HG03280 (cell line): ENCODE measurements at regions not wholly inside any gene's neighbourhood (a gene's known extent, or its start where the extent isn't known, plus 50 kb on each side); places are given as distances from the start of the nearest gene placed in this dataset.
"Not testable (repeated sequence)": the region's sequence is repeated elsewhere in the genome, so short reads cannot be mapped to it uniquely, and the experiment has no call there.

ENCODE experiments used
- ATAC-seq: cut with Tn5 transposase; IDR thresholded peaks from one replicate; pipeline ENCODE4 v1.9.1; 2021; ENCODE audit warnings: mild to moderate bottlenecking, moderate library complexity; ENCODE audit not compliant: unreplicated experiment

DNA sequence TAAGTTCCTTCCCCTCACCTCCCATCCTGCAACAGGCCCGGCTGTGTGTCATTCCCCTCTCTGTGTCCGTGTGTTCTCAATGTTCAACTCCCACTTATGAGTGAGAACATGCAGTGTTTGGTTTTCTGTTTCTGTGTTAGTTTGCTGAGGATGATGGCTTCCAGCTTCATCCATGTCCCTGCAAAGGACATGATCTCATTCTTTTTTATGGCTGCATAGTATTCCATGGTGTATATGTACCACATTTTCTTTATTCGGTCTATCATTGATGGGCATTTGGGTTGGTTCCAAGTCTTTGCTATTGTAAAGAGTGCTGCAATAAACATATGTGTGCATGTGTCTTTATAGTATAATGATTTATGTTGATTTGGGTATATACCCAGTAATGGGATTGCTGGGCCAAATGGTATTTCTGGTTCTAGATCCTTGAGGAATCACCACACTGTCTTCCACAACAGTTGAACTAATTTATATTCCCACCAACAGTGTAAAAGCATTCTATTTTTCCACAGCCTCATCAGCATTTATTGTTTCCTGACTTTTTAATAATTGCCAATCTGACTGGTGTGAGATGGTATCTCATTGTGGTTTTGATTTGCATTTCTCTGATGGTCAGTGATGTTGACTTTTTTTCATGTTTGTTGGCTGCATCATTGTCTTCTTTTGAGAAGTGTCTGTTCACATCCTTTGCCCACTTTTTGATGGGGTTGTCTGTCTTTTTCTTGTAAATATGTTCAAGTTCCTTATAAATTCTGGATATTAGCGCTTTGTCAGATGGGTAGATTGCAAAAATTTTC lies 174.1 kb upstream of the PHACTR1 start:
- not testable (repeated sequence) for ATAC-seq

DNA sequence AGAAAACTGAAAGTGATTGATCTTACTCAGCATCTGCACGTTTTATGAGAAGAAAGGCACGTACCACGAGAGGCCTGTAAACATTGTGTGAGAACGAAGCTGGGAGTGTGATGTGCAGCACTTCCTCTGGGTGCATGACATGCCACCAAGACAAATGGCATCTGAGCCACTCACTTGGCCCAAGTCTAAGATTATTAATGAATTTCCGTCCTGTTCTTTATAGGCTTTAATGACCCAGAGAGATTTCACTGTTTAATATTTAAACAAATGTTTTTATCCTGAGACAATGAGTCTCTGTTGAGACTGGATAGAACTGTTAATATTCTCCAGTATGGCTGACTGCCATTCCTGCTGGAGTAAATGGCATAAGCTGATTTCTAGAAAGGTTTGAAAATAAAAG lies 172.6 kb upstream of the PHACTR1 start:
- ATAC-seq, result no peak

DNA sequence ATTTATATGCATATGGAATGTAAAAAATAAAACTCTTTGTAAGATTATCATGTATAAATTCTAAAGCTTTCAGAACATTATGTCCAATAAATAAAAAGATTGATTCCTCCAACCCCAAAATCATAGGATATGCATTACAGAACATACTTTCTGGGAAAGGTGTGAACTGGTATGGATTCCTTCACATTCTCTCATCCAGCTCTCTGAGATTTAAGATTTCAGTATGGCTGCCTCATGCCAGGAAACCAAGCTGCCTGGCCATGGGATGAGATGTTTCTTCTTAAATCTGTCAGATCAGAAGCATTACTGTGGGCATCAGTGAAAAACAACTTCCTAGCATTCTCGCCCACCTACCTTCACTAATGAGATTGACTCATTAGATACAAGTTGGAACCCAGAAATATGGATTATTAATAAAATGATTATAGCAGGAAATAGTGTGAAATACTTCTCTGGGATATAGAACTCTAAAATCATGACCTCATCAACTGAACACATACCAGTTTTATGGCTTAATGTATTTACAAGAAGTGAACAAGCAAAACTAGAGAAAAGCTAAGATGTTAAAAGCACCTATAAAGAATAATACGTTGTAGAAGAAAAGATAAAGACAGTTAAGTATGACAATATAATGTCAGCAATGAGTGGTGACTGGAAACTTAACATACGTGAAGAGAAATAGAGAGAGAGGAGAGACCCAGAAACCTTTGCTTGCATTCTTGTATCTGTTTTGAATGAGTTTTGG lies 171.6 kb upstream of the PHACTR1 start:
- ATAC-seq, result no peak

DNA sequence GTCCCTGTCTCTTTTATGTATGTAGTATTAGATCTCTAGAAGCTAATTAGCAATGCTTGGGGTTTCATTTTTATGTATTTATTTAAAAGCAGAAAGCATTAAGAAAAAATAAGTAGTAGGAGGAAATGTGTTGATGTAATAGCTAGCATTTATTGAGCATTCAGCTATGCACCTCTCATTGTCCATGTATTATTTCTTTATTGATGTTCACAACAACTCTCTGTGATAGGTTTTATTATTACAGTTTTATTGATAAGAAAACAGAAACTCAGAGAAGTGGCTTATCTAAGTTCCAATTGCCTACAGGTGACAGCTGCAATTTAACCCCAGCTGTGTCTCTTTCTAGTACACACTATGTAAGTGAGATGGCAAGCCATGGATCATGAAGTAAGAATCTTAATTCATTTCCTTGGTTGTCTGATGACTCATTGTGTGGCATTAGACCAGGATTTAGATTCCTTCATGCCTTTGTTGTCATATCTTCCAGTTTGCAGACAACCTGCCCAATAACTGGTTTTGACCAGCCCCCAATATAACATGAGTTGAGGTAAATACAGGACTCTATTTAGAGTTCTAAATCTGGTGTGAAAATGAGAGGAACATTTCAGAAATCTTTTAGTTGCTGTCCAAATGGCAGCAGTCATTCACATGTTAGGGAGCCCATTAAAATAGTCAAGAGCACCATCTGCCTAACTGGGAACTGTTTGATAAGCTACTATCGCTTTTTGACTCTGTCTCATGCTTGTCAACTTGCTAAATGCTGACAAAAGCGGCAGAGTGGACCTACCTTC lies 170.8 kb upstream of the PHACTR1 start:
- no peak for ATAC-seq

DNA sequence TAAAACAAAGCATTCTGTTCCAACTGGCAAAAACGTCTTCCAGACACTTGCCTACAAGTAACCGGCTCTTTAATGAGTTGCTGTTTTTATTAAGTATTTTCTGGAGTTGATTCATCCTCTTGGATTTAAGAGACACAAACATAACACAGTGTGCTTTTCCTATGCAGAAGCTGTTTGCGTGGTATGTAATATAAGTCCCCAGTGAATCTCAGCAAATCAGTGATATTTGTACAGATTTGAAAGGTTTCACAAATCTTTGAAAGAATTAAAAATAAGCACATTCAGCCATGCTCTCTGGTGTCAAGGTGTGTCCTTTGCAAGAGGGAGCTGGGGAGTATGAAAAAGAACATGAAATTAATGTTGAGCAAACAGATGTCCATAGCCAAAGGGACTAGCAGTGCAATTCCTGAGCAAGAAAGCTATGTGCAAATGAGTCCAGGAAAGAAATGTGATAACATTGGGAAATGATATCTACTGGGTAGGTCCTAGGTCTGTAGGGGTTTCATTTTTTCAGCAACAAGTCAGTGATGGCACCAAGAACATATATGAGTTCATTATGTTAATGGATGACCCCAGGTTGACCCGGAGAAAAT lies 170.1 kb upstream of the PHACTR1 start:
- no peak for ATAC-seq

DNA sequence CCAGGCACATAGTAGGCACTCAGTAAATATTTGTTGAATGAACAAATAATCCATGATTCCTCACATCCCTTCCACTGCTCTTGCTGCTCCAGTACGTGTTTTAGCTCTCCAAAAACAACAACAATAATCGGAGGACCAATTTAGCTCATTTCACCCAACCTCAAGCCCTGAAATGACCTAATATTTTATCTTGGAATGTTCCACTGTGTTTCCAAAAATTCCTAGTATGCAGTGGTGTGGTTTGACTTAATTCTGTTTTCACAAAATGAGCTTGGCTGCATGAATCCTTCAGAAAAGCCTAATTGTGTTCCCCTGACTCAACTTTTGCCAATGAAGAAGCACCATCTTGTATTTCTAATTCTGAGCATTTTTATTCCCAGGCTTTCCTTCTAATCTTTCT lies 168.0 kb upstream of the PHACTR1 start:
- ATAC-seq, result no peak

DNA sequence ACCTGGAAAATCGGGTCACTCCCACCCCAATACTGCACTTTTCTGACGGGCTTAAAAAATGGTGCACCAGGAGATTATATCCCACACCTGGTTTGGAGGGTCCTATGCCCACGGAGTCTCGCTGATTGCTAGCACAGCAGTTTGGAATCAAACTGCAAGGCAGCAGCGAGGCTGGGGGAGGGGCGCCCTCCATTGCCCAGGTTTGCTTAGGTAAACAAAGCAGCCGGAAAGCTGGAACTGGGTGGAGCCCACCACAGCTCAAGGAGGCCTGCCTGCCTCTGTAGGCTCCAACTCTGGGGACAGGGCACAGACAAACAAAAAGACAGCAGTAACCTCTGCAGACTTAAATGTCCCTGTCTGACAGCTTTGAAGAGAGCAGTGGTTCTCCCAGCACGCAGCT lies 167.1 kb upstream of the PHACTR1 start:
- ATAC-seq, result not testable (repeated sequence)

DNA sequence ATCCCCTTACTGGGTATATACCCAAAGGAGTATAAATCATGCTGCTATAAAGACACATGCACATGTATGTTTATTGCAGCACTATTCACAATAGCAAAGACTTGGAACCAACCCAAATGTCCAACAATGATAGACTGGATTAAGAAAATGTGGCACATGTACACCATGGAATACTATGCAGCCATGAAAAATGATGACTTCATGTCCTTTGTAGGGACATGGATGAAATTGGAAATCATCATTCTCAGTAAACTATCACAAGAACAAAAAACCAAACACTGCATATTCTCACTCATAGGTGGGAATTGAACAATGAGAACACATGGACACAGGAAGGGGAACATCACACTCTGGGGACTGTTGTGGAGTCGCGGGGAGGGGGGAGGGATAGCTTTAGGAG lies 161.7 kb upstream of the PHACTR1 start:
- ATAC-seq, result not testable (repeated sequence)

DNA sequence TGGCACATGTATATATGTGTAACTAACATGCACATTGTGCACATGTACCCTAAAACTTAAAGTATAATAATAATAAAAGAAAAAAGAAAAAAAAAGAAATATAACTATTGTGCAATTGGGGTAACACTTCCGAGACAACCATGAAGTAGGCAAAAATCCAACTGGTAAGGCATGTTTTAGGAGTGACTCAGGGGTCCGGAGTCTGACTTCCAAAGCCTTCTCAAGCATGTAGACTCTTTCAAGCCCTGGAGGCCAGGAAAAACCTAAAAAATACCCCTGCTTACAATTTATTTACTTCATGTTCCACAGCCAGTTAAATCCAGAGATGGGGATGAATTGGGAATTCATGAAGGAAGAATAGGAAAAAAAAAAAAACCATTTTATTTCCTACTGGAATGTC lies 161.3 kb upstream of the PHACTR1 start:
- no peak for ATAC-seq

DNA sequence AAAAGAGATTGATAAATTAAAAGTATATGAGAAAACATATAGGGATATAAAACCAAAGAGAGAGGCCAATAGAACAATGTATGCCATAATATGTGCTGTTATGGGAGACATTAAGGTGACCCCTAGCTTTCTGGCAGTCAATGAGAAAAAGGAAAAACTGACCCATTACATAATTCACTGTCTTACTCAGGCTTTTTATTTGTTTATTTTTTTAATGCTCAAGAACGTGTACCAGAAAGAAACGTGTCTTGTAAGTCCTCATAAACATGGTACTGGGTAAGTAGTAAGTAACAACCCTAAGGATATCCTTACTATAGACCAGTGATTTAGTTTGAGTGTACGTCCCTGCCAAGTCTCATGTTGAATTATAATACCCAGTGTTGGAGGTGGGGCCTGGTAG lies 160.8 kb upstream of the PHACTR1 start:
- no peak for ATAC-seq

DNA sequence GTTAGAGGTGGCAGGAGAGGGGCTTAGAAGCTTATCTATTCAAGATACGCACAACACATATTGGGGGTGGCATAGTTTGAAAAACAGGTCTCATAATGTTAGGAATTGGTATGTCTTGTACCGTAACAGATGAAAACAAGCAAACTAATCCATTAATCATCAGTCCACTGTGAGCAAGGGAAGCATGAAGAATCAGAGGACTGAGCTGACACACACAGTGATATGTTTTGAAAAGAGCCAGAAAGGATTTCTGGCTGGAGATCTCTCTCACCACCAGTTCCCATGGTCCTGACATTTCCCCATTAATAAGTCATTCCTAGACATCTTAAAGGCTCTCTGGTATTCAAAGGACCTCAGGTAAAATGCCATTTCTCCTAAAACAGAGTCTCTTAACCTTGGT lies 158.8 kb upstream of the PHACTR1 start:
- ATAC-seq, result no peak

DNA sequence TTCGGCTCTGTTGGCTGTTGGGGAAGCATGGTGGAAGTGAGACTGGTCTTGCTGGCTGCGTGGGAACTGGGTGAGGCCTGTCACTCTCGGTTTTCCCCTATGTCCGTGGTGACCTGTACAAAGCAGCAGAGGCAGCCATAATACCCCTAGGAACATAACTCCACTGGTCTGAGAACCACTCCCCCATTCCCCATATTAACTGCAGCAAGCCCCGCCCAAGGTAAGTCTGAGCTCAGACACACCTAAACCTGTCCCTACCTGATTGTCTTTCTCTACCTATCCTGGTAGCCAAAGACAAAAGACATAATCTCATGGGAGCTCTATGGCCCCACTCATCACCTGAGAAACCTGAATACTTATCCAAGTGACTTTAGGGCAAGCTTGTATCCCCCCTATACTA lies 156.3 kb upstream of the PHACTR1 start:
- ATAC-seq, result no peak

DNA sequence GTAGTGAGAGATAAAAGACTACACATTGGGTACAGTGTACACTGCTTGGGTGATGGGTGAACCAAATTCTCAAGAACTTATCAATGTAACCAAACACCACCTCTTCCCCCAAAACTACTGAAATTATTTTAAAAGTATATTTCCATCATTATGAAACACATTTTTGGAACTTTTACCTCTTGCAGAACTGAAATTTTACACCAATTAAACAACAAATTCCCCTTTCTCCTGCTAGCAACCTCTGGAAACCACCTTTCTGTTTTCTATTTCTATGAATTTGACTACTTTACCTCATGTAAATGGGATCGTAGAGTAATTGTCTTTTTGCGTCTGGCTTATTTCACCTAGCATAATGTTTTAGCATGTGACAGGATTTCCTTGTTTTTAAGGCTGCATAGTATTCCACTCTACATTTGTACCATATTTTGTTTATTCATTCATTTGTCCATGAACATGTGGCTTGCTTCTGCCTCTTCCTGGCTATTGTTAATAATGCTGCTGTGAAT lies 149.9 kb upstream of the PHACTR1 start:
- no peak for ATAC-seq

DNA sequence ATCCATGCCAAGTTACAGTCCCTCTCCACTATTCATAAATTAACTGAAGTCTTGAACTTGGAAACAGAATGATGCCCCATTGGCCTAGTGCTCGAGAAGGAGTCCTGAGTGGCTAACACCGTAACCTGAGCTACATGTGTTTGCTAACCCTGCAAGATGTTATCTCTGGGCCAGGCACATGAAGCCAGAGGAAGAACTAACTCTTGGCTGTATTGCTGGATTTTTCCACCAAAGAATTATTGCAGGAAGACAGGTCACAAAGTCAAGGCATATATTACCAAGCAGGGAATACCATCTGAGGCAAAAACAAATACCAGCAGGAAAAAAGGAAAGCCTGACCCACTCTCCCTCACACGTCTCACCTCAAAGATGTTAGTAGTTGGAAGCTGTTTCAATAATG lies 148.9 kb upstream of the PHACTR1 start:
- ATAC-seq, result no peak

DNA sequence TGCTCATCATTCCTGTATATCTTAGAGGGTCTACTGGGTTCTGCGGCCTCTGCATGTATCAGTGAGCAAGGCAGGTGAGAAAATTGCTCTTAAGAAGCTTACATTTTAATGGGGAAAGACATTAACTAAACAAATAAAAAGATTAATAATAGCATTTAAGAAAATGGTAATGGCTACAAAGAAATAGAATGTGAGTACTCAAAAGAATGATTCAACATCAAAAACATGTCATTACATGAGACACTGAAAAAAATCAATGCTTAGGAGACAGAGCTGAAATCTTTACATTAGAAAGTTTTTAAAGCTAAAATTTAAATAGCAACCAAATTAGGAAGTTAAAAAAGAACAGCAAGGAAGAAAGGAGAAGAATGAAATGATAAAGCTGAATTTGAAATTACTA lies 146.9 kb upstream of the PHACTR1 start:
- ATAC-seq, result no peak

DNA sequence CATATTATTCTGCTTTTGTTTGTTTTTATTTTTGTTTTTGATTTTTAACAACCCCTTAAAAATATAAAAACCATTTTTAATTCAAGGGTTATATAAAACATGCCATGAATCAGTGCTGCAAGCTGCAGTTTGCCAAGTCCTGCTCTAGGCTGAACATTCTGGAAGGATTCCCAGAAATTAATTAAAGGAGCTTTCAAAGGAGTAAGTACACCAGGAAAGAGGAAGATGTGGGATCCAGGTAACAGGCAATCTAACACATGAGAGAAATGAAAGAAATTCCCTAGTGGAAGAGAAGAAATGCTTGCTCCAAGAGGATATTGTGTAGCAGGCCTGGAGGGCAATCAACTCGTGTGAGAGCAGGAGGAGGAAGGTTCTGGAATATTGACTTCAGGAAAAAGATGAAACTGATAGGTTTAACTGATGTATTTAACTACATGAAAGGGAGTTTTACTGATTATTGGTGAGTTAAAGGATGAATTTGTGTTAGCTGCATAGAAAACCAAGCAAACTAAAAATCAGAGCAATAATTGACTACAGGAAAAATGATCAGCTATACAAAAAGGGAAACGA lies 146.0 kb upstream of the PHACTR1 start:
- no peak for ATAC-seq

DNA sequence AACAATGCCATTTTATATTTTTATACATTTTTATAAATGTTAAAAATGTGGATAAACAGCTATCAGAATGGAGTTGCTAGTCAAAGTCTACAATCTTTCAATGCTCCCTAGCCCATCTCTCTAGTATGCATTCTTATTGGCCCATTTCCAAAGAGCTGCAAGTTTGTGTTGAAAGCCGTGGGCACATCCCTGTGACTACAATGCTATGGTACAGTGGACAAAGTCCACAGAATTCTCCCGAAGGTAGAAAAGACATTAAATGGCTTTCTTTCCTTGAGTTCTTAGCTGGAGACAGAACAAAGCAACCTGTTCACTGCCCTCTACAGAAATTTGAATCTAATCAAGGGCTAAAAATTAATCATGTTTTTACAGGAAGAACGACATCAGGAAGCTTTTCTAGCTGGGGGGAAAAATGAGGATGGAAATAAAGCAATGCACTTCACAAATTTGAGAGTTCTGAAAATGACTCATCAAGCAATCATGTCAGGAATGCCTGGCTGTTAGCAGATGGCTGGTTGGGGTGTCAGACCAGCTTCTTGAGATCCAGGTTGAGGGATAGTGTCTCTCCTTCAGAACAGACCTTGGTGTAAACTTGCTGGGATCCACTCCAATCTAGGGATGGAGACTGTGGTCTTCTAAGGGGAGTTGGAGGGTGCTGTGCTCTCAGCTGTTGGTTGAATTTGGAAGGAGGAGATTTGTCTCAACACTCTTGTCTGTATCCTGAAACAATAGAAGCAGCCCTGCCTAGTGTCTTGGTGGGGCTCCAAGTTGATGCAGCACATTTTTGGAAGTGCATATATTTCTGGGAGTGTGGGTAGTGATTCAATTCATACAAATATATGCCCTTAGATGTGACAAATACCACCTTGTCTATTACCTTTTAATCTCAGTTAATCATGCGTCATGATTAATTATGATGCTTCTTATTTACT lies 143.4 kb upstream of the PHACTR1 start:
- ATAC-seq, result no peak

DNA sequence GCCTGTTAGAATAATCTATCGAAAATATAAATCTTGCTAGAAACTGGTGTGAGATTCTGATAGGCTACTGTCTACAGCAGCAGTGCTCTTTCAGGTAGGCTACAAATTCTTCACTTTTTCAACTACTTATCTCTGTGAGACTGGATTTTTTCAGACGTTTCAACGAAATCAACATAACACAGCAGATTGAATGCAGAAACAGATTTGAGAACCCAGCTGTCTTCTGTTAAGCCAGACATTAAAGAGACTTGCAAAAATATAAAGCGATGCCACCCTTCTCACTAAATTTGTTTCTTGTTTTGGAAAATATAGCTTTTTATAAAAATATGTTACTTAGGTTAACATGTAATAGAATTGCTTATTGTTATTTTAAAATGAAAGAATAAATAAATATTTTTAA lies 140.6 kb upstream of the PHACTR1 start:
- ATAC-seq, result no peak

DNA sequence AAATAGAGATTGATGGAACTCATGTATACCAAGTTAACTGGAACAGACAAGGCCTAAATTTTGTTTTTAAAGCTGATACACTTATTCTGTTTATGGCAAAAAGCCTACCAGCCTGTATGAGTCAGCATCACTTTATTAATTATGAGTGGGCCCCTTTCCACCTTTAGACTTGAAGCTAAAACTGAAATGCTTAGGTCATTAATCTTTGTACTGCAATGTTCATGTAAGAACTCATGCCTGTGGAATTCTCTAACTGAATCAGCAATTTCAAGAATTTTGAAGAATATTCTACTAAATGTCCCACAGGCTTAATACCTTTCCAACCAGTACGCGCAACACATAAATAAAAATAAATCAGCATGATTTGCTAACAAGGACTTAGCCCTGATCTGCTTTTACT lies 140.2 kb upstream of the PHACTR1 start:
- ATAC-seq, result no peak
